Kidney (tissue), 13 donors: ENCODE measurements at regions not wholly inside any gene's neighbourhood (a gene's known extent, or its start where the extent isn't known, plus 50 kb on each side); places are given as distances from the start of the nearest gene placed in this dataset.

Experiments used
- DNase-seq, 5 donors: peaks; one replicate each; pipeline ENCODE4 v3.0.0-alpha.2; 2013 to 2020
- FAIRE-seq: peaks from 2 replicates; lab custom pipeline; 2012; peaks lifted over from hg19 to GRCh38; lab: Jason Lieb, UNC
- H3K27ac ChIP-seq, 2 donors: one replicate each; pipeline ENCODE4 v1.7.0; 2013; ENCODE audit warnings: low read depth in 2 of 2, low read length in 2 of 2, inconsistent platforms in 1 of 2
- H3K27me3 ChIP-seq: one replicate; pipeline ENCODE4 v1.7.1; 2013; ENCODE audit warnings: low read length, inconsistent platforms; ENCODE audit not compliant: control insufficient read depth, insufficient read depth
- H3K36me3 ChIP-seq, 3 donors: one replicate each; pipeline versions ENCODE4 v1.7.0 to v1.7.1; 2013; ENCODE audit warnings: low read length in 3 of 3, control low read depth in 1 of 3, inconsistent platforms in 1 of 3; ENCODE audit not compliant: insufficient read depth in 3 of 3, control insufficient read depth in 2 of 3
- H3K4me1 ChIP-seq, 3 donors: one replicate each; pipeline versions ENCODE4 v1.7.0 to v1.7.1; 2013; ENCODE audit warnings: low read length in 3 of 3, inconsistent platforms in 1 of 3, low read depth in 1 of 3; ENCODE audit not compliant: control insufficient read depth in 2 of 3, insufficient read depth in 2 of 3
- H3K4me3 ChIP-seq, 3 donors: one replicate each; pipeline versions ENCODE4 v1.7.0 to v1.8.1; 2013; ENCODE audit warnings: low read length in 3 of 3, control low read depth in 1 of 3, inconsistent platforms in 1 of 3
- H3K9ac ChIP-seq, 3 donors: one replicate each; pipeline versions ENCODE4 v1.7.0 to v1.7.1; 2013; ENCODE audit warnings: low read length in 3 of 3, control low read depth in 1 of 3, inconsistent platforms in 1 of 3
- H3K9me3 ChIP-seq, 3 donors: one replicate each; pipeline versions ENCODE4 v1.7.0 to v1.7.1; 2013; ENCODE audit warnings: low read length in 3 of 3, control low read depth in 1 of 3, inconsistent platforms in 1 of 3; ENCODE audit not compliant: control insufficient read depth in 2 of 3, insufficient read depth in 1 of 3
- intact Hi-C: fragments of 100-400 bp; cut with DNase I; formaldehyde crosslinking; loops from one replicate; pipeline ENCODE4 v1.11.1; 2022
- TF ChIP-seq, protein P1 (sequence below): IDR thresholded peaks from 3 replicates; pipeline ENCODE4 v1.5.1; 2012; ENCODE audit warnings: mild to moderate bottlenecking, moderate library complexity, borderline replicate concordance; ENCODE audit not compliant: insufficient read depth; ENCODE audit errors: extremely low read depth
- donor health status: control.
- donor health status: control.
- donor health status: control.
- donor health status: control.
- donor health status: control.
- donor health status: DM: yes; HTN: yes; CAD: no.
- donor health status: Normal renal cell carcinoma (clear cell type).

DNA sequence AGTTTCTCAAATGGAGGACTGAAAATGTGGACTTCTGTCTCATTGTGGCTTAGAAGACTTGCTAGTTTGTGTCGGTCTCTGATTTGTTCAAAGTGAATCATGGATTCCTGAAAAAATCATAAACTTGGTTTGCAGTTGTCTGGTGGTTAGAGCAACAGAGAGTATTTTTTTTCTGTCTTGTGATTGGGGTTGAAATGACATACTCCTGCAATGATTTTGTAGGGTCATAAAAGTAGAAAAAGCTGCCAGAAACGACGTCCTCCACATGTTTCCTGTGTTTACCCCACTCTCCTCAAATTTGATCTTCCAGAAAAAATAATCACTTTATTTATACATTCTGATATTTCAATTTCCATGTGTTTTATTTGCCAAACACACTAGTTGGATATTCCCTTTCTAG, 219.2 kb upstream of the PGR start:
- H3K4me3 ChIP-seq: no peak overlapping the region
- FAIRE-seq (no peak), DNase-seq (no peak)
- no peaks in the 10 kb centered on the region for H3K36me3 ChIP-seq
- H3K4me1 ChIP-seq: no peaks in the 10 kb centered on the region
- H3K9me3 ChIP-seq: no peaks in the 10 kb centered on the region
- intact Hi-C loops: no loop called here
- no peaks in the 10 kb centered on the region for H3K27me3 ChIP-seq
- TF ChIP-seq, protein P1, sequence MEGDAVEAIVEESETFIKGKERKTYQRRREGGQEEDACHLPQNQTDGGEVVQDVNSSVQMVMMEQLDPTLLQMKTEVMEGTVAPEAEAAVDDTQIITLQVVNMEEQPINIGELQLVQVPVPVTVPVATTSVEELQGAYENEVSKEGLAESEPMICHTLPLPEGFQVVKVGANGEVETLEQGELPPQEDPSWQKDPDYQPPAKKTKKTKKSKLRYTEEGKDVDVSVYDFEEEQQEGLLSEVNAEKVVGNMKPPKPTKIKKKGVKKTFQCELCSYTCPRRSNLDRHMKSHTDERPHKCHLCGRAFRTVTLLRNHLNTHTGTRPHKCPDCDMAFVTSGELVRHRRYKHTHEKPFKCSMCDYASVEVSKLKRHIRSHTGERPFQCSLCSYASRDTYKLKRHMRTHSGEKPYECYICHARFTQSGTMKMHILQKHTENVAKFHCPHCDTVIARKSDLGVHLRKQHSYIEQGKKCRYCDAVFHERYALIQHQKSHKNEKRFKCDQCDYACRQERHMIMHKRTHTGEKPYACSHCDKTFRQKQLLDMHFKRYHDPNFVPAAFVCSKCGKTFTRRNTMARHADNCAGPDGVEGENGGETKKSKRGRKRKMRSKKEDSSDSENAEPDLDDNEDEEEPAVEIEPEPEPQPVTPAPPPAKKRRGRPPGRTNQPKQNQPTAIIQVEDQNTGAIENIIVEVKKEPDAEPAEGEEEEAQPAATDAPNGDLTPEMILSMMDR: no peak
- no peak overlapping the region for H3K9ac ChIP-seq
- H3K27ac ChIP-seq: no peak overlapping the region

DNA sequence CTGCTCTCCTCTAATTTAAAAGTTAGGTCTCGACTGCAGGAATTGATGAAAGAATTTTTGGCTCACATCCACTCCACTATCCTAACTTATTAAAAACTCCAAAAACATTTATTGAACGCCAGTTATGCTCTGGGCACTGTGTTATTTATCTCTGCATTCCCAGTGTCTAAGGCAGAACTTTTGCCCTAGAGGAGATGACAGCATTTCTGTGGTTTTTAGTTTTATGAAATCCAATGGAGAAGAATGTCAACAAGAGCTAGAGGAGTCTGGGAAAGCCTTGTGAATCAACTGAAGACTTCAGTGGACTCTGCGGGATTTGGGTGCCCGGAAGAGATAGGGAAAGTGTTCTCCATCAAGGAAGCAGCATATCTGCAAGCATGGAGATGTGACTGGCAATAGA, 217.0 kb upstream of the PGR start:
- Histone ChIP-seq H3K4me3 (no peak overlapping the region), H3K27ac (no peak overlapping the region), H3K4me1 (no peaks in the 10 kb centered on the region), H3K36me3 (no peaks in the 10 kb centered on the region), H3K9me3 (no peaks in the 10 kb centered on the region), H3K9ac (no peak overlapping the region), H3K27me3 (no peaks in the 10 kb centered on the region)
- DNase-seq: no peak
- FAIRE-seq: no peak
- intact Hi-C loops: no loop called here
- TF ChIP-seq, protein P1: no peak

DNA sequence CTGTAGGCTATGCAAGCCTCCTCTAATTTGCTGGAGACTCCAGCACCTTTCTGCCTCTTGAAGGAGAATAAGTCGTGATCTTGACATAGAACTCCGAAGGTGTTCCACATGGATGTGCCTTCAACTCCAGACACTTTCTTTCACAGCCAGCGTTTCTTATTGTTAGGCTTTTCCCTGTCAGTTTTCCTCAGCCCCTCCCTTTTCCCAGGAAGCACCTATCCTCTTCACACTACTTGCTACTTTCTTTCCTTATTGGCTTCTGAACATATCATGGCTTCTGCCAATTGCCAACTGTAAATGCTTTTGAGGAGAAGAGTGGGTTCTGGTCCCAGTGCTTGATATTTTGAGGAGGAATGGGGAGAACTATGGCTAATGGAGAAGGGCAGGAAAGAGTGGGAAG, 216.3 kb upstream of the PGR start:
- H3K4me1 ChIP-seq: no peaks in the 10 kb centered on the region
- no peak for FAIRE-seq
- intact Hi-C loops: no loop called here
- no peak overlapping the region for H3K4me3 ChIP-seq
- H3K36me3 ChIP-seq: no peaks in the 10 kb centered on the region
- TF ChIP-seq, protein P1: no peak
- no peak overlapping the region for H3K27ac ChIP-seq
- no peaks in the 10 kb centered on the region for H3K27me3 ChIP-seq
- DNase-seq: no peak
- H3K9me3 ChIP-seq: no peaks in the 10 kb centered on the region
- H3K9ac ChIP-seq: no peak overlapping the region

DNA sequence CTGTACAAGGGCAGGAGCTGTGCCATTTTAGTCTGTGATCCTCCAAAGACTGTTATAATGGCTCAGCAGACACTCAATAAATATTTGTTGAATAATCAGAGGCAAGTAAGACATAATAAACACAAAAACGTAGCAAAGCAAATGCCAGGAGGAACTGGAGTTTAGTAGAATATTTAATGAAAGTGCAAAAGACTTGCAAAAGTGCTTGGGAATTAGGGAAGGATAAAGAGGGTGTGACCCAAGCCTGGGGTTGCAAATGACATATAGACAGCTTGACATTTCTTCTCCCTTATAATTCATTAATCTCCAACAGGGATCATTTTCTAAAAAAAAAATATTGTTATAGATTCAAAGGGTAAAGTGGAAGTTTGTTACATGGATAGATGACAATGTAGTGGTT, 212.7 kb upstream of the PGR start:
- Histone ChIP-seq H3K9ac (no peak overlapping the region), H3K27ac (no peak overlapping the region), H3K9me3 (no peaks in the 10 kb centered on the region), H3K4me3 (no peak overlapping the region), H3K4me1 (no peaks in the 10 kb centered on the region), H3K27me3 (no peaks in the 10 kb centered on the region), H3K36me3 (no peaks in the 10 kb centered on the region)
- TF ChIP-seq, protein P1: no peak
- FAIRE-seq: no peak
- intact Hi-C loops: no loop called here
- no peak for DNase-seq
